Stromal cell of bone marrow (primary cell): ENCODE measurements at regions not wholly inside any gene's neighbourhood (a gene's known extent, or its start where the extent isn't known, plus 50 kb on each side); places are given as distances from the start of the nearest gene placed in this dataset.
"Not testable (repeated sequence)": the region's sequence is repeated elsewhere in the genome, so short reads cannot be mapped to it uniquely, and the experiment has no call there.

ENCODE experiments used
- DNase-seq: peaks from one replicate; pipeline ENCODE4 v3.0.0-alpha.2; 2012; ENCODE audit warnings: low read depth

GRCh38 chr9:90458485-90458884, 184.1 kb downstream of the DIRAS2 start:
- DNase-seq, result no peak

GRCh38 chr9:90459321-90459720, 183.3 kb downstream of the DIRAS2 start:
- DNase-seq, result no peak

GRCh38 chr9:90460220-90460619, 182.4 kb downstream of the DIRAS2 start:
- no peak for DNase-seq

GRCh38 chr9:90464978-90465377, 177.6 kb downstream of the DIRAS2 start:
- DNase-seq, result no peak

- DNase-seq, result no peak
Observed at GRCh38 chr9:90466441-90466840, 176.2 kb downstream of the DIRAS2 start.

GRCh38 chr9:90469435-90469834, 173.2 kb downstream of the DIRAS2 start:
- no peak for DNase-seq

- DNase-seq, result no peak
Observed at GRCh38 chr9:90469865-90470387, 172.7 kb downstream of the DIRAS2 start.

- DNase-seq, result no peak
Observed at GRCh38 chr9:90476058-90476457, 166.6 kb downstream of the DIRAS2 start.

- DNase-seq, result no peak
Observed at GRCh38 chr9:90477535-90477934, 165.1 kb downstream of the DIRAS2 start.

GRCh38 chr9:90478821-90479220, 163.8 kb downstream of the DIRAS2 start:
- DNase-seq, result no peak

GRCh38 chr9:90485028-90485427, 157.6 kb downstream of the DIRAS2 start:
- DNase-seq, result no peak

GRCh38 chr9:90489066-90489465, 153.6 kb downstream of the DIRAS2 start:
- no peak for DNase-seq

- DNase-seq, result no peak
Observed at GRCh38 chr9:90499761-90500160, 142.9 kb downstream of the DIRAS2 start.

- DNase-seq, result no peak
Observed at GRCh38 chr9:90502134-90502533, 140.5 kb downstream of the DIRAS2 start.

- DNase-seq, result no peak
Observed at GRCh38 chr9:90504486-90504885, 138.1 kb downstream of the DIRAS2 start.

GRCh38 chr9:90505695-90506094, 136.9 kb downstream of the DIRAS2 start:
- DNase-seq, result no peak

- not testable (repeated sequence) for DNase-seq
Observed at GRCh38 chr9:90506402-90506801, 136.2 kb downstream of the DIRAS2 start.

- DNase-seq, result no peak
Observed at GRCh38 chr9:90507621-90508020, 135.0 kb downstream of the DIRAS2 start.

- no peak for DNase-seq
Observed at GRCh38 chr9:90508940-90509339, 133.7 kb downstream of the DIRAS2 start.

GRCh38 chr9:90511711-90512110, 130.9 kb downstream of the DIRAS2 start:
- DNase-seq, result no peak

- no peak for DNase-seq
Observed at GRCh38 chr9:90514877-90515276, 127.7 kb downstream of the DIRAS2 start.

GRCh38 chr9:90515510-90515909, 127.1 kb downstream of the DIRAS2 start:
- DNase-seq, result no peak

GRCh38 chr9:90517103-90517502, 125.5 kb downstream of the DIRAS2 start:
- no peak for DNase-seq

GRCh38 chr9:90521811-90522570, 120.6 kb downstream of the DIRAS2 start:
- no peak for DNase-seq
